OCI-LY7 (cell line): ENCODE measurements at regions not wholly inside any gene's neighbourhood (a gene's known extent, or its start where the extent isn't known, plus 50 kb on each side); places are given as distances from the start of the nearest gene placed in this dataset.

Experiments
- CTCF ChIP-seq: fragments of 200-600 bp; sonication (generic); conservative IDR thresholded peaks from 2 replicates; pipeline ENCODE4 v1.5.1; 2014; ENCODE audit warnings: mild to moderate bottlenecking, antibody characterized with exemption, low read length, moderate library complexity, mixed read lengths
- EZH2phosphoT487 ChIP-seq: fragments of 200-600 bp; sonication (generic); IDR thresholded peaks from 2 replicates; pipeline ENCODE4 v1.6.1; 2018; ENCODE audit warnings: low read depth, borderline replicate concordance, mild to moderate bottlenecking, mixed run types, antibody characterized with exemption, low read length, moderate library complexity, mixed read lengths

- TF ChIP-seq EZH2phosphoT487: no peak
- TF ChIP-seq CTCF: no peak
These were observed 198.9 kb downstream of the ENC1 start for GRCh38 chr5:74441616-74442015.
